ENCODE measurements at regions not wholly inside any gene's neighbourhood (a gene's known extent, or its start where the extent isn't known, plus 50 kb on each side); places are given as distances from the start of the nearest gene placed in this dataset.

DNA sequence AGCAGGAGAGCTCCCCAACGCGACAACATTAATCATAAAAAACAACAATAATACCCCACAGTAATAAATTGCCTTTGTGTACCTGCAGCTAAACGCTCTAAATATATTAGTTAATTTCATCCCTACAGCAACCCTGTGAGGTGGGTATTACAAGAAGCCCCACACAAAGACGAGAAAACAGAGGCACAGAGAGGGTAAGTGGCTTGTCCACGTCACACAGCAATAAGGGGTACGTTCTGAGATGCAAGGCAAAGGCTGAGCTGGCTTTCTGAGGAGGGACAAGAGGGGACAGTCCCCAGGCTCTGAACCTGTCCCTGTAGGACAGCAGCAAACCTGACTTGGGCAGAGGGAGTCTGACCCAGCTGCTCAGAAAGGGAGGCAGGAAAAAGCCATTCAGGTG is 78.2 kb downstream of the NCOR2 start:
- TF ChIP-seq LEF1 (IDR thresholded peaks at IDR 0.05; ENCODE audit: borderline replicate concordance) (no peak), CTBP1 (IDR thresholded peaks at IDR 0.05; ENCODE audit: borderline replicate concordance) (no peak), NFRKB (IDR thresholded peaks at IDR 0.05) (no peak), FOXM1 (IDR thresholded peaks at IDR 0.05; ENCODE audit: borderline replicate concordance) (no peak)
